ENCODE measurements at regions not wholly inside any gene's neighbourhood (a gene's known extent, or its start where the extent isn't known, plus 50 kb on each side); places are given as distances from the start of the nearest gene placed in this dataset.

DNA sequence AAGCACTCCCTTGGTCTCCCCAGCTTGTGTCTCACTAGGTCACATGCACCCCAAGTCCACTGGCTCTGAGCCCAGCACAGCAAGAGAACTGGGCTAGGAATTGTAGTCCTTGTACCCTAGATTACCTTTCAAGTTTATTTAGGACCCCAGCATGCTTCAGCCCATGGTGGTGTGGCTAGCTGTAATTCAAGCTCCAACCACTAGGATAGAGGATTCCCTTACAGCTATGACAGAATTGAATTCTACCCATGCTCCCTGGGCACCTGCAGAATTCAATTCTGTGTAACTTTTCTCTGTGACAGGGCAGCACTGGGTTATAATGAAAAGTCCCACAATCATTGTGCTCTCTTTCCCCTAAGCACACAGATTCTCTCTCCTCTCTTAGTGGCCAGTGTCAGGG, 253.8 kb upstream of the DMD start:
- TF ChIP-seq NFIC (IDR thresholded peaks at IDR 0.05) (no peak), TCF7L2 (IDR thresholded peaks at IDR 0.05; ENCODE audit: low read depth, low read length) (no peak), JUN (IDR thresholded peaks at IDR 0.05; ENCODE audit: borderline replicate concordance, low read depth, low read length) (no peak), JUN (CRISPR knock-in tag; IDR thresholded peaks at IDR 0.05; ENCODE audit: borderline replicate concordance) (no peak), ZNF143 (CRISPR knock-in tag; IDR thresholded peaks at IDR 0.05) (no peak), RCOR1 (IDR thresholded peaks at IDR 0.05; ENCODE audit: borderline replicate concordance in 1 of 2, low read depth in 2 of 2, low read length in 2 of 2) (no peak)

Measured in K562 (cell line).